WTC11 (cell line): ENCODE measurements at regions not wholly inside any gene's neighbourhood (a gene's known extent, or its start where the extent isn't known, plus 50 kb on each side); places are given as distances from the start of the nearest gene placed in this dataset.

Source experiments
- ATAC-seq: fragments of 200-7000 bp; cut with Tn5 transposase; 2 replicates; pipeline ENCODE4 v1.10.0; 2021; ENCODE audit warnings: mild to moderate bottlenecking, moderate library complexity
- CTCF ChIA-PET: fragments of 300-600 bp; sonication (Branson Sonifier 250); formaldehyde crosslinking; loops from one replicate; lab custom pipeline; 2021; ENCODE audit warnings: antibody characterized with exemption; lab: Charles Lee
- POLR2A ChIA-PET: fragments of 350-600 bp; sonication (Branson Sonifier 250); formaldehyde crosslinking; loops from one replicate; lab custom pipeline; 2021; ENCODE audit warnings: antibody characterized with exemption; lab: Charles Lee
- DNase-seq: peaks from one replicate; pipeline ENCODE4 v3.0.0; 2021; ENCODE audit warnings: low spot score
- H3K27ac Mint-ChIP-seq: 2 replicates; pipeline ENCODE4 v1.8.0; 2021; ENCODE audit warnings: mixed read lengths
- H3K27me3 Mint-ChIP-seq: 2 replicates; pipeline ENCODE4 v1.8.0; 2021; ENCODE audit warnings: low read depth, mild to moderate bottlenecking, moderate library complexity, mixed read lengths
- H3K36me3 Mint-ChIP-seq: 2 replicates; pipeline ENCODE4 v1.8.0; 2021; ENCODE audit warnings: mixed read lengths
- H3K4me1 Mint-ChIP-seq: 2 replicates; pipeline ENCODE4 v1.8.0; 2022; ENCODE audit warnings: mixed read lengths
- H3K4me3 Mint-ChIP-seq: 2 replicates; pipeline ENCODE4 v1.8.0; 2021; ENCODE audit warnings: mild to moderate bottlenecking, moderate library complexity, mixed read lengths
- H3K9me3 Mint-ChIP-seq: 2 replicates; pipeline ENCODE4 v1.8.0; 2021; ENCODE audit warnings: mixed read lengths
- CBFB ChIP-seq: sonication (generic); formaldehyde crosslinking; IDR thresholded peaks from 2 replicates; pipeline ENCODE4 v1.8.1; 2022; ENCODE audit warnings: mild to moderate bottlenecking, low read depth, missing genetic modification reagents
- CREM ChIP-seq: sonication (generic); formaldehyde crosslinking; IDR thresholded peaks from 2 replicates; pipeline ENCODE4 v1.8.1; 2022; ENCODE audit warnings: mild to moderate bottlenecking, missing genetic modification reagents, moderate library complexity
- EMX1 ChIP-seq: fragments of 250-450 bp; sonication (Bioruptor Pico); IDR thresholded peaks from 2 replicates; pipeline ENCODE4 v1.8.0; 2021; ENCODE audit warnings: mild to moderate bottlenecking
- GRHL2 ChIP-seq: fragments of 250-450 bp; sonication (Bioruptor Pico); IDR thresholded peaks from 2 replicates; pipeline ENCODE4 v1.8.0; 2022; ENCODE audit warnings: mild to moderate bottlenecking, moderate library complexity; ENCODE audit not compliant: insufficient replicate concordance, severe bottlenecking
- HMGA2 ChIP-seq: fragments of 250-450 bp; sonication (Bioruptor Pico); IDR thresholded peaks from 2 replicates; pipeline ENCODE4 v1.4.0; 2021; ENCODE audit warnings: mild to moderate bottlenecking, moderate library complexity
- KAT7 ChIP-seq: sonication (generic); formaldehyde crosslinking; IDR thresholded peaks from 2 replicates; pipeline ENCODE4 v1.8.1; 2023; ENCODE audit warnings: missing genetic modification reagents, mild to moderate bottlenecking, borderline replicate concordance
- MXD4 ChIP-seq: fragments of 250-450 bp; sonication (Bioruptor Pico); IDR thresholded peaks from 2 replicates; pipeline ENCODE4 v1.8.0; 2021; ENCODE audit warnings: mild to moderate bottlenecking, moderate library complexity, borderline replicate concordance
- MYBL2 ChIP-seq: sonication (generic); formaldehyde crosslinking; IDR thresholded peaks from 2 replicates; pipeline ENCODE4 v1.8.1; 2023; ENCODE audit warnings: mild to moderate bottlenecking, moderate library complexity, missing genetic modification reagents
- NFE2L1 ChIP-seq: sonication (generic); formaldehyde crosslinking; IDR thresholded peaks from 2 replicates; pipeline ENCODE4 v1.8.1; 2023; ENCODE audit warnings: missing genetic modification reagents
- NFYB ChIP-seq: sonication (generic); formaldehyde crosslinking; conservative IDR thresholded peaks from 2 replicates; pipeline ENCODE4 v1.8.0; 2022; ENCODE audit warnings: low read depth, missing genetic modification reagents
- SMAD4 ChIP-seq: sonication (generic); formaldehyde crosslinking; IDR thresholded peaks from 2 replicates; pipeline ENCODE4 v1.8.0; 2022; ENCODE audit warnings: mild to moderate bottlenecking, missing genetic modification reagents
- TEAD4 ChIP-seq: sonication (generic); formaldehyde crosslinking; IDR thresholded peaks from 2 replicates; pipeline ENCODE4 v1.8.0; 2022; ENCODE audit warnings: mild to moderate bottlenecking, missing genetic modification reagents
- ZNF219 ChIP-seq: sonication (generic); formaldehyde crosslinking; IDR thresholded peaks from 2 replicates; pipeline ENCODE4 v1.8.0; 2023; ENCODE audit warnings: missing genetic modification reagents, mild to moderate bottlenecking, borderline replicate concordance
- ZNF396 ChIP-seq: fragments of 250-450 bp; sonication (Bioruptor Pico); IDR thresholded peaks from 2 replicates; pipeline ENCODE4 v1.8.0; 2021; ENCODE audit warnings: mild to moderate bottlenecking, moderate library complexity, borderline replicate concordance
- TF ChIP-seq, protein P1 (sequence below): sonication (generic); formaldehyde crosslinking; IDR thresholded peaks from 2 replicates; pipeline ENCODE4 v1.8.0; 2022; ENCODE audit warnings: mild to moderate bottlenecking, missing genetic modification reagents
- TF ChIP-seq, protein P2 (sequence below): fragments of 250-450 bp; sonication (Bioruptor Pico); IDR thresholded peaks from 2 replicates; pipeline ENCODE4 v1.9.0; 2021; ENCODE audit warnings: moderate library complexity, mild to moderate bottlenecking, inconsistent platforms, borderline replicate concordance
- TF ChIP-seq, protein P3 (sequence below): sonication (generic); formaldehyde crosslinking; IDR thresholded peaks from 2 replicates; pipeline ENCODE4 v1.8.1; 2023; ENCODE audit warnings: mild to moderate bottlenecking, missing genetic modification reagents, borderline replicate concordance
- TF ChIP-seq, protein P4 (sequence below): sonication (generic); formaldehyde crosslinking; IDR thresholded peaks from 2 replicates; pipeline ENCODE4 v1.8.0; 2022; ENCODE audit warnings: mild to moderate bottlenecking, missing genetic modification reagents
- TF ChIP-seq, protein P5 (sequence below): sonication (generic); formaldehyde crosslinking; IDR thresholded peaks from 2 replicates; pipeline ENCODE4 v1.8.0; 2023; ENCODE audit warnings: missing genetic modification reagents, mild to moderate bottlenecking, borderline replicate concordance
- TF ChIP-seq, protein P6 (sequence below): sonication (generic); formaldehyde crosslinking; IDR thresholded peaks from 2 replicates; pipeline ENCODE4 v1.8.1; 2023; ENCODE audit warnings: mild to moderate bottlenecking, moderate library complexity, missing genetic modification reagents
- TF ChIP-seq, protein P7 (sequence below): fragments of 250-450 bp; sonication (Bioruptor Pico); IDR thresholded peaks from 2 replicates; pipeline ENCODE4 v1.9.0; 2021; ENCODE audit warnings: mild to moderate bottlenecking
- TF ChIP-seq, protein P8 (sequence below): sonication (generic); formaldehyde crosslinking; IDR thresholded peaks from 2 replicates; pipeline ENCODE4 v1.8.1; 2022; ENCODE audit warnings: low read depth, mild to moderate bottlenecking, moderate library complexity, missing genetic modification reagents, borderline replicate concordance

DNA sequence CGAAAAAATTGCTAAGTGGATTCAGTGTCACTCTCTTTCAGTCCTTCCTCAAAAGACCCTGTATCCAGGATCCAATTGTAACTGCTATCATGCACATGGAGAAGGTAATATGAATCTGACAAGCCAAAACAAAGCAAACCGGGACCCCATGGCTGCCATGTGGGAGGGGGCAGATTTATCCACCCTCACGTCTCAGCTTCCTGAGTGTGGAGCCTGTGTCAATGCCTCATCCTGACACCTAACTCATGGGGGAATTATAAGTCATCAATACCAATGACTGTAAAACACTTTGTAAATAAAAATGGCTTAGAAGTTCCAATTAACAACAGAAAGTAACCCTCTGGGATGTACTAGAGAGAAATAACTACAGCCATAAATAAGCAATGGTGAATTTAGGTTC lies 174.1 kb upstream of the MCHR2 start:
- DNase-seq = no peak
- peaks cover 65% of the 10 kb centered on the region for H3K4me1 Mint-ChIP-seq
- peak overlapping the region; percentile 24 for H3K4me3 Mint-ChIP-seq
- no peaks in the 10 kb centered on the region for H3K36me3 Mint-ChIP-seq
- no peak overlapping the region; the same call in 1 of the 2 replicates for H3K27ac Mint-ChIP-seq
- H3K9me3 Mint-ChIP-seq = no peaks in the 10 kb centered on the region
- CTCF ChIA-PET = no interaction called here
- POLR2A ChIA-PET = no interaction called here
- TF ChIP-seq MXD4 (CRISPR knock-in tag) (no peak), CREM (no peak), MYBL2 (no peak), CBFB (no peak), GRHL2 (no peak), SMAD4 (CRISPR knock-in tag) (no peak), EMX1 (CRISPR knock-in tag) (no peak), TEAD4 (no peak), ZNF396 (CRISPR knock-in tag) (no peak)
- TF ChIP-seq, protein P1, sequence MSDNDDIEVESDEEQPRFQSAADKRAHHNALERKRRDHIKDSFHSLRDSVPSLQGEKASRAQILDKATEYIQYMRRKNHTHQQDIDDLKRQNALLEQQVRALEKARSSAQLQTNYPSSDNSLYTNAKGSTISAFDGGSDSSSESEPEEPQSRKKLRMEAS = no peak
- TF ChIP-seq, protein P2, sequence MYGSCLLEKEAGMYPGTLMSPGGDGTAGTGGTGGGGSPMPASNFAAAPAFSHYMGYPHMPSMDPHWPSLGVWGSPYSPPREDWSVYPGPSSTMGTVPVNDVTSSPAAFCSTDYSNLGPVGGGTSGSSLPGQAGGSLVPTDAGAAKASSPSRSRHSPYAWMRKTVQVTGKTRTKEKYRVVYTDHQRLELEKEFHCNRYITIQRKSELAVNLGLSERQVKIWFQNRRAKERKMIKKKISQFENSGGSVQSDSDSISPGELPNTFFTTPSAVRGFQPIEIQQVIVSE (CRISPR knock-in tag) = no peak
- TF ChIP-seq, protein P3, sequence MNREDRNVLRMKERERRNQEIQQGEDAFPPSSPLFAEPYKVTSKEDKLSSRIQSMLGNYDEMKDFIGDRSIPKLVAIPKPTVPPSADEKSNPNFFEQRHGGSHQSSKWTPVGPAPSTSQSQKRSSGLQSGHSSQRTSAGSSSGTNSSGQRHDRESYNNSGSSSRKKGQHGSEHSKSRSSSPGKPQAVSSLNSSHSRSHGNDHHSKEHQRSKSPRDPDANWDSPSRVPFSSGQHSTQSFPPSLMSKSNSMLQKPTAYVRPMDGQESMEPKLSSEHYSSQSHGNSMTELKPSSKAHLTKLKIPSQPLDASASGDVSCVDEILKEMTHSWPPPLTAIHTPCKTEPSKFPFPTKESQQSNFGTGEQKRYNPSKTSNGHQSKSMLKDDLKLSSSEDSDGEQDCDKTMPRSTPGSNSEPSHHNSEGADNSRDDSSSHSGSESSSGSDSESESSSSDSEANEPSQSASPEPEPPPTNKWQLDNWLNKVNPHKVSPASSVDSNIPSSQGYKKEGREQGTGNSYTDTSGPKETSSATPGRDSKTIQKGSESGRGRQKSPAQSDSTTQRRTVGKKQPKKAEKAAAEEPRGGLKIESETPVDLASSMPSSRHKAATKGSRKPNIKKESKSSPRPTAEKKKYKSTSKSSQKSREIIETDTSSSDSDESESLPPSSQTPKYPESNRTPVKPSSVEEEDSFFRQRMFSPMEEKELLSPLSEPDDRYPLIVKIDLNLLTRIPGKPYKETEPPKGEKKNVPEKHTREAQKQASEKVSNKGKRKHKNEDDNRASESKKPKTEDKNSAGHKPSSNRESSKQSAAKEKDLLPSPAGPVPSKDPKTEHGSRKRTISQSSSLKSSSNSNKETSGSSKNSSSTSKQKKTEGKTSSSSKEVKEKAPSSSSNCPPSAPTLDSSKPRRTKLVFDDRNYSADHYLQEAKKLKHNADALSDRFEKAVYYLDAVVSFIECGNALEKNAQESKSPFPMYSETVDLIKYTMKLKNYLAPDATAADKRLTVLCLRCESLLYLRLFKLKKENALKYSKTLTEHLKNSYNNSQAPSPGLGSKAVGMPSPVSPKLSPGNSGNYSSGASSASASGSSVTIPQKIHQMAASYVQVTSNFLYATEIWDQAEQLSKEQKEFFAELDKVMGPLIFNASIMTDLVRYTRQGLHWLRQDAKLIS (CRISPR knock-in tag) = no peak
- TF ChIP-seq, protein P4, sequence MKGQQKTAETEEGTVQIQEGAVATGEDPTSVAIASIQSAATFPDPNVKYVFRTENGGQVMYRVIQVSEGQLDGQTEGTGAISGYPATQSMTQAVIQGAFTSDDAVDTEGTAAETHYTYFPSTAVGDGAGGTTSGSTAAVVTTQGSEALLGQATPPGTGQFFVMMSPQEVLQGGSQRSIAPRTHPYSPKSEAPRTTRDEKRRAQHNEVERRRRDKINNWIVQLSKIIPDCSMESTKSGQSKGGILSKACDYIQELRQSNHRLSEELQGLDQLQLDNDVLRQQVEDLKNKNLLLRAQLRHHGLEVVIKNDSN (CRISPR knock-in tag) = no peak
- peaks cover 28% of the 10 kb centered on the region for H3K27me3 Mint-ChIP-seq
- no peak for ATAC-seq

DNA sequence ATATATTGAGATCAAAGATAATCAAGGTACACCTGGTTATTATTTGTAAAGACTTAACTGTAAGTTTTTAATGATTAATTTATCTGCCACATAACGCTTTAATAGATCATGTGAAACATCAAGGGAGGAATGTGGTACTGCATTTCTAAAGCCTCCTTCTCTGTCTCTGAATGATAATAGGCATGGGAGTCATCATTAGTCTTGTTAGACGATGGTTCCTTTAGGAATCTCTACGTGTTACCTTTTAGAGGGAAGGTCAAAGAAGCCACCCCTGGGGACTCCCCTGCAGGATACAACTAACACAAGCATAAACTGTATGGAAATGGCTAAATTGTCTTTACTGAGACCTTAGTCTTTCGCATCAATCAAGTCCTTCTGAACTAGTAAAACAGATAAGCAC lies 173.6 kb upstream of the MCHR2 start:
- ChIA-PET CTCF (interaction anchor here (0.8 kb wide), 1 partner anchor 294 kb away, joined by 4 read pairs; no protein-coding TSS in a partner anchor), POLR2A (interaction anchor here (0.7 kb wide), 1 partner anchor 10 kb away, joined by 3 read pairs; no protein-coding TSS in a partner anchor)
- peaks cover 28% of the 10 kb centered on the region for H3K27me3 Mint-ChIP-seq
- DNase-seq (no peak), ATAC-seq (peak; percentile 84)
- no peaks in the 10 kb centered on the region for H3K9me3 Mint-ChIP-seq
- H3K4me3 Mint-ChIP-seq = peak overlapping the region; percentile 24
- H3K36me3 Mint-ChIP-seq = no peaks in the 10 kb centered on the region
- no peak overlapping the region; the same call in 1 of the 2 replicates for H3K27ac Mint-ChIP-seq
- peaks cover 65% of the 10 kb centered on the region for H3K4me1 Mint-ChIP-seq
- no peak for TF ChIP-seq CREM
- no peak for TF ChIP-seq NFE2L1
- no peak for TF ChIP-seq HMGA2 (CRISPR knock-in tag)
- no peak for TF ChIP-seq ZNF219
- TF ChIP-seq, protein P5, sequence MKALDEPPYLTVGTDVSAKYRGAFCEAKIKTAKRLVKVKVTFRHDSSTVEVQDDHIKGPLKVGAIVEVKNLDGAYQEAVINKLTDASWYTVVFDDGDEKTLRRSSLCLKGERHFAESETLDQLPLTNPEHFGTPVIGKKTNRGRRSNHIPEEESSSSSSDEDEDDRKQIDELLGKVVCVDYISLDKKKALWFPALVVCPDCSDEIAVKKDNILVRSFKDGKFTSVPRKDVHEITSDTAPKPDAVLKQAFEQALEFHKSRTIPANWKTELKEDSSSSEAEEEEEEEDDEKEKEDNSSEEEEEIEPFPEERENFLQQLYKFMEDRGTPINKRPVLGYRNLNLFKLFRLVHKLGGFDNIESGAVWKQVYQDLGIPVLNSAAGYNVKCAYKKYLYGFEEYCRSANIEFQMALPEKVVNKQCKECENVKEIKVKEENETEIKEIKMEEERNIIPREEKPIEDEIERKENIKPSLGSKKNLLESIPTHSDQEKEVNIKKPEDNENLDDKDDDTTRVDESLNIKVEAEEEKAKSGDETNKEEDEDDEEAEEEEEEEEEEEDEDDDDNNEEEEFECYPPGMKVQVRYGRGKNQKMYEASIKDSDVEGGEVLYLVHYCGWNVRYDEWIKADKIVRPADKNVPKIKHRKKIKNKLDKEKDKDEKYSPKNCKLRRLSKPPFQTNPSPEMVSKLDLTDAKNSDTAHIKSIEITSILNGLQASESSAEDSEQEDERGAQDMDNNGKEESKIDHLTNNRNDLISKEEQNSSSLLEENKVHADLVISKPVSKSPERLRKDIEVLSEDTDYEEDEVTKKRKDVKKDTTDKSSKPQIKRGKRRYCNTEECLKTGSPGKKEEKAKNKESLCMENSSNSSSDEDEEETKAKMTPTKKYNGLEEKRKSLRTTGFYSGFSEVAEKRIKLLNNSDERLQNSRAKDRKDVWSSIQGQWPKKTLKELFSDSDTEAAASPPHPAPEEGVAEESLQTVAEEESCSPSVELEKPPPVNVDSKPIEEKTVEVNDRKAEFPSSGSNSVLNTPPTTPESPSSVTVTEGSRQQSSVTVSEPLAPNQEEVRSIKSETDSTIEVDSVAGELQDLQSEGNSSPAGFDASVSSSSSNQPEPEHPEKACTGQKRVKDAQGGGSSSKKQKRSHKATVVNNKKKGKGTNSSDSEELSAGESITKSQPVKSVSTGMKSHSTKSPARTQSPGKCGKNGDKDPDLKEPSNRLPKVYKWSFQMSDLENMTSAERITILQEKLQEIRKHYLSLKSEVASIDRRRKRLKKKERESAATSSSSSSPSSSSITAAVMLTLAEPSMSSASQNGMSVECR (CRISPR knock-in tag) = no peak
- TF ChIP-seq KAT7 (CRISPR knock-in tag) = no peak
- TF ChIP-seq, protein P6, sequence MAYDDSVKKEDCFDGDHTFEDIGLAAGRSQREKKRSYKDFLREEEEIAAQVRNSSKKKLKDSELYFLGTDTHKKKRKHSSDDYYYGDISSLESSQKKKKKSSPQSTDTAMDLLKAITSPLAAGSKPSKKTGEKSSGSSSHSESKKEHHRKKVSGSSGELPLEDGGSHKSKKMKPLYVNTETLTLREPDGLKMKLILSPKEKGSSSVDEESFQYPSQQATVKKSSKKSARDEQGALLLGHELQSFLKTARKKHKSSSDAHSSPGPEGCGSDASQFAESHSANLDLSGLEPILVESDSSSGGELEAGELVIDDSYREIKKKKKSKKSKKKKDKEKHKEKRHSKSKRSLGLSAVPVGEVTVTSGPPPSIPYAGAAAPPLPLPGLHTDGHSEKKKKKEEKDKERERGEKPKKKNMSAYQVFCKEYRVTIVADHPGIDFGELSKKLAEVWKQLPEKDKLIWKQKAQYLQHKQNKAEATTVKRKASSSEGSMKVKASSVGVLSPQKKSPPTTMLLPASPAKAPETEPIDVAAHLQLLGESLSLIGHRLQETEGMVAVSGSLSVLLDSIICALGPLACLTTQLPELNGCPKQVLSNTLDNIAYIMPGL (CRISPR knock-in tag) = no peak
- TF ChIP-seq, protein P7, sequence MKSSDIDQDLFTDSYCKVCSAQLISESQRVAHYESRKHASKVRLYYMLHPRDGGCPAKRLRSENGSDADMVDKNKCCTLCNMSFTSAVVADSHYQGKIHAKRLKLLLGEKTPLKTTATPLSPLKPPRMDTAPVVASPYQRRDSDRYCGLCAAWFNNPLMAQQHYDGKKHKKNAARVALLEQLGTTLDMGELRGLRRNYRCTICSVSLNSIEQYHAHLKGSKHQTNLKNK (CRISPR knock-in tag) = no peak
- TF ChIP-seq NFYB (CRISPR knock-in tag) = no peak
- TF ChIP-seq, protein P8, sequence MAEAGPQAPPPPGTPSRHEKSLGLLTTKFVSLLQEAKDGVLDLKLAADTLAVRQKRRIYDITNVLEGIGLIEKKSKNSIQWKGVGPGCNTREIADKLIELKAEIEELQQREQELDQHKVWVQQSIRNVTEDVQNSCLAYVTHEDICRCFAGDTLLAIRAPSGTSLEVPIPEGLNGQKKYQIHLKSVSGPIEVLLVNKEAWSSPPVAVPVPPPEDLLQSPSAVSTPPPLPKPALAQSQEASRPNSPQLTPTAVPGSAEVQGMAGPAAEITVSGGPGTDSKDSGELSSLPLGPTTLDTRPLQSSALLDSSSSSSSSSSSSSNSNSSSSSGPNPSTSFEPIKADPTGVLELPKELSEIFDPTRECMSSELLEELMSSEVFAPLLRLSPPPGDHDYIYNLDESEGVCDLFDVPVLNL (CRISPR knock-in tag) = no peak
